ENCODE measurements at regions not wholly inside any gene's neighbourhood (a gene's known extent, or its start where the extent isn't known, plus 50 kb on each side); places are given as distances from the start of the nearest gene placed in this dataset.

- Mint-ChIP-seq H3K9me3 (no peaks in the 10 kb centered on the region), H3K27me3 (peaks cover 3% of the 10 kb centered on the region), H3K27ac (no peak overlapping the region), H3K36me3 (no peaks in the 10 kb centered on the region), H3K4me1 (no peaks in the 10 kb centered on the region), H3K4me3 (no peak overlapping the region)
- DNase-seq, result no peak
Observed at GRCh38 chr1:192756847-192757246, 52.0 kb upstream of the RGS2 start.

- Mint-ChIP-seq H3K27ac (no peak overlapping the region), H3K27me3 (peaks cover 7% of the 10 kb centered on the region), H3K9me3 (no peaks in the 10 kb centered on the region), H3K4me3 (no peak overlapping the region), H3K36me3 (no peaks in the 10 kb centered on the region), H3K4me1 (no peaks in the 10 kb centered on the region)
- no peak for DNase-seq
Observed at GRCh38 chr1:192758492-192758891, 50.3 kb upstream of the RGS2 start.
